Fibroblast of gingiva (primary cell): ENCODE measurements at regions not wholly inside any gene's neighbourhood (a gene's known extent, or its start where the extent isn't known, plus 50 kb on each side); places are given as distances from the start of the nearest gene placed in this dataset.

Source experiments
- DNase-seq: peaks from one replicate; pipeline ENCODE4 v3.0.0-alpha.2; 2011; ENCODE audit warnings: low read depth

- no peak for DNase-seq
These were observed 64.5 kb downstream of the TUSC1 start for GRCh38 chr9:25613709-25614108.

GRCh38 chr9:25603106-25603505, 75.1 kb downstream of the TUSC1 start:
- DNase-seq: no peak

GRCh38 chr9:25602400-25603044, 75.7 kb downstream of the TUSC1 start:
- DNase-seq: no peak

GRCh38 chr9:25600501-25600900, 77.7 kb downstream of the TUSC1 start:
- no peak for DNase-seq

GRCh38 chr9:25584611-25585010, 93.6 kb downstream of the TUSC1 start:
- no peak for DNase-seq

- no peak for DNase-seq
These were observed 105.0 kb downstream of the TUSC1 start for GRCh38 chr9:25573281-25573680.

GRCh38 chr9:25571491-25571890, 106.8 kb downstream of the TUSC1 start:
- no peak for DNase-seq

GRCh38 chr9:25570802-25571201, 107.4 kb downstream of the TUSC1 start:
- no peak for DNase-seq

- no peak for DNase-seq
These were observed 116.1 kb downstream of the TUSC1 start for GRCh38 chr9:25562101-25562500.

GRCh38 chr9:25557645-25558300, 120.5 kb downstream of the TUSC1 start:
- no peak for DNase-seq

- no peak for DNase-seq
These were observed 121.7 kb downstream of the TUSC1 start for GRCh38 chr9:25556540-25556939.

GRCh38 chr9:25548847-25549246, 129.4 kb downstream of the TUSC1 start:
- no peak for DNase-seq

GRCh38 chr9:25543806-25544205, 134.4 kb downstream of the TUSC1 start:
- DNase-seq: no peak

GRCh38 chr9:25542319-25542718, 135.9 kb downstream of the TUSC1 start:
- DNase-seq: no peak

GRCh38 chr9:25537808-25538207, 140.4 kb downstream of the TUSC1 start:
- DNase-seq: no peak

GRCh38 chr9:25519286-25519685, 159.0 kb downstream of the TUSC1 start:
- DNase-seq: no peak

GRCh38 chr9:25517701-25518100, 160.5 kb downstream of the TUSC1 start:
- DNase-seq: no peak

- DNase-seq: no peak
These were observed 164.7 kb downstream of the TUSC1 start for GRCh38 chr9:25513509-25514033.

- no peak for DNase-seq
These were observed 172.6 kb downstream of the TUSC1 start for GRCh38 chr9:25505644-25506043.

- DNase-seq: no peak
These were observed 196.9 kb downstream of the TUSC1 start for GRCh38 chr9:25481372-25481771.

- DNase-seq: no peak
These were observed 197.5 kb downstream of the TUSC1 start for GRCh38 chr9:25480696-25481095.

- DNase-seq: no peak
These were observed 205.6 kb downstream of the TUSC1 start for GRCh38 chr9:25472681-25473080.

- DNase-seq: no peak
These were observed 206.1 kb downstream of the TUSC1 start for GRCh38 chr9:25472085-25472607.

GRCh38 chr9:25461416-25461815, 216.8 kb downstream of the TUSC1 start:
- DNase-seq: no peak
